D721Med (cell line): ENCODE measurements at regions not wholly inside any gene's neighbourhood (a gene's known extent, or its start where the extent isn't known, plus 50 kb on each side); places are given as distances from the start of the nearest gene placed in this dataset.

Experiments
- DNase-seq: peaks from one replicate; pipeline ENCODE4 v3.0.0; 2011; ENCODE audit warnings: low spot score; ENCODE audit not compliant: insufficient read length
- FAIRE-seq: peaks from 2 replicates; lab custom pipeline; 2011; peaks lifted over from hg19 to GRCh38; lab: Jason Lieb, UNC
- TF ChIP-seq, protein P1 (sequence below): IDR thresholded peaks from 2 replicates; pipeline ENCODE4 v1.5.1; 2012; ENCODE audit warnings: mild to moderate bottlenecking, control low read depth; ENCODE audit not compliant: insufficient read depth; ENCODE audit errors: missing control alignments

DNA sequence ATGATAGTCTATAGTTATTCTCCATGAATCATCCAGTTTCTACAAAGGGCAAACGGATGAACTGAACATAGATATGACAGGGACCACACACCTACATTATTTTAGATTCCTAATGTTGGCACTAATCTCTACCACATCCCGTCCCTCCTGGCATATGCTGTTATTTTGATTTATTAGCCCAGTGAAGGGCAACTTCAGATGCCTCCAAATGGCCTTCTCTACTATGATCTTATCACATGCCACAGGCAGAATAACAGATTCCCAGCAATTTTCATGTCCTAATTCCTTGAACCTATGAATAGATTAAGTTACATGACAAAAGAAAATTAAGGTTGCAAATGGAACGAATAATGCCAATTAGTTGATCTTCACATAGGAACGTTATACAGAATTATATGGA is 474.7 kb downstream of the ANKRD7 start:
- DNase-seq, result no peak
- TF ChIP-seq, protein P1, sequence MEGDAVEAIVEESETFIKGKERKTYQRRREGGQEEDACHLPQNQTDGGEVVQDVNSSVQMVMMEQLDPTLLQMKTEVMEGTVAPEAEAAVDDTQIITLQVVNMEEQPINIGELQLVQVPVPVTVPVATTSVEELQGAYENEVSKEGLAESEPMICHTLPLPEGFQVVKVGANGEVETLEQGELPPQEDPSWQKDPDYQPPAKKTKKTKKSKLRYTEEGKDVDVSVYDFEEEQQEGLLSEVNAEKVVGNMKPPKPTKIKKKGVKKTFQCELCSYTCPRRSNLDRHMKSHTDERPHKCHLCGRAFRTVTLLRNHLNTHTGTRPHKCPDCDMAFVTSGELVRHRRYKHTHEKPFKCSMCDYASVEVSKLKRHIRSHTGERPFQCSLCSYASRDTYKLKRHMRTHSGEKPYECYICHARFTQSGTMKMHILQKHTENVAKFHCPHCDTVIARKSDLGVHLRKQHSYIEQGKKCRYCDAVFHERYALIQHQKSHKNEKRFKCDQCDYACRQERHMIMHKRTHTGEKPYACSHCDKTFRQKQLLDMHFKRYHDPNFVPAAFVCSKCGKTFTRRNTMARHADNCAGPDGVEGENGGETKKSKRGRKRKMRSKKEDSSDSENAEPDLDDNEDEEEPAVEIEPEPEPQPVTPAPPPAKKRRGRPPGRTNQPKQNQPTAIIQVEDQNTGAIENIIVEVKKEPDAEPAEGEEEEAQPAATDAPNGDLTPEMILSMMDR, result no peak
- no peak for FAIRE-seq

DNA sequence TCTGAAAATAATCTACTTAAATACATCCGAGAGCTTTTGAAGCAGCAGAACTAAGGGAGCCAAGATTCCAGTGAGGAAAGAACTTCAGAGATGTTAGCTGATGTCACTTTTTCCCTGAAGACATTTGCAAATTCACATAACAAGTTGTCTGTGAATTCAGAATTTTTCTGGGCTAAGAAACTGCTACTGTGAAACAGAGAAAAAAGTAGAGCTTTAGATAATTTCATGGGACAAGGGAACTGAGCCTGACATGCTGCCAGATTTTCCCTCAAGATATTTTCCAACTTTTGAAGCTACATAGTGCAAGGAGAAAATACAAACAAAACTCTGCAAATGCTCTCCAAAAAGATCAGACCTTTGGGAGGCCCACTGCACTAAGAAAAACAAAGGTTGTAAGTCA is 484.2 kb downstream of the ANKRD7 start:
- TF ChIP-seq, protein P1, result no peak
- no peak for FAIRE-seq
- DNase-seq, result no peak

DNA sequence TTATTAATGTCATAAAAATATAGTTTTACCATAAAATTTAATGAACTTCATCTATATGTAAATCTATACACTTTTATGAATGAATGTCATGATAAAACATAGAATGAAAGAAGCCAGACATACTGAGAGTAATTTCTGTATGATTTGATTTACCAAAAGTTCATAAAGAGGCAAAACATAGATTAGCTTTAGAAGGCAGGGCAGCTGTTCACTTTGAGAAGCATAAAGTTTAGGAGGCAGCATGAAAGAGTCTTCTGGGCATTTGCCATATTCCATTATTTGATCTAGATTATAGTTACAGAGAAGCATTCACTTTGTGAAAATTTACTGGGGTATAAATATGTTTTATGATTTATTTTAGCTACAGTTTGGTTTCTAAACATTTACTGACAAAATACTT is 487.2 kb downstream of the ANKRD7 start:
- no peak for FAIRE-seq

DNA sequence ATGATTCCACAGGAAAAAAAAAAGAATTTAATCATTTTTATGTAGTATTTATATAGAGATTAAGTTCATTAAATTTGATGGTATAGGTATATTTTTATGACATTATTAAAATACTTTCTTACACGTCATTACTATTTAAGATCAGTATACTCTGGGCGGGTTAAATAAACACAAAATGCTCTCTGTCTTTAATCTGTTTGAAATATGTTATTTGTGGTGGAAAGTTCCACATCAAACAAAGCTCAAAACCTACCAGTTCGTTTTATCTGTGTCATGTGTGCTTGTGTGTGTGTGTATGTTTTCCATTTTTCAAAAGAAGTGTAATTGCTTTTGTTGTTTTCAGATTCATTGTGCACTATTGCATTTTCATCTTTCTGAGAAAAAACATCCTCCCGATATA is 488.5 kb downstream of the ANKRD7 start:
- TF ChIP-seq, protein P1, result no peak
- DNase-seq (no peak), FAIRE-seq (no peak)

More for the DNA sequence above, 487.2 kb downstream of the ANKRD7 start:
- TF ChIP-seq, protein P1, result no peak
- DNase-seq, result no peak

DNA sequence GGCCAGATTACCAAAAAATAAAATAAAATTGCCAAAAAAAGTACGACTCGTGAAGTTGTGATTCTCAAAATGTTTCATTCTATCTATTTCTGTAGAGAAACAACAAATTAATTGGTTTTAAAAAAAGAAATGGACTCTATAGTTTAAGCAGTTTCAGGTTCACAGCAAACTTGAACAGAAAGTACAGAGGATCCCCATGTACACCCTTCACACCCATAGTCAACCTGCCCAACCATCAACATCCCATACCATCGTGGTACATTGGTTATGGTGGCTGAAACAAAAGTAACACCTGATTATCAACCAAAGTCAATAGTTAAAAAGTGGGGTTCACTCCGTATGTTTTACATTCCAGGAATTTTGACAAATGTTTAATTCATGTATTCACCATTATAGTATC is 496.1 kb downstream of the ANKRD7 start:
- DNase-seq (no peak), FAIRE-seq (no peak)
- TF ChIP-seq, protein P1, result no peak

DNA sequence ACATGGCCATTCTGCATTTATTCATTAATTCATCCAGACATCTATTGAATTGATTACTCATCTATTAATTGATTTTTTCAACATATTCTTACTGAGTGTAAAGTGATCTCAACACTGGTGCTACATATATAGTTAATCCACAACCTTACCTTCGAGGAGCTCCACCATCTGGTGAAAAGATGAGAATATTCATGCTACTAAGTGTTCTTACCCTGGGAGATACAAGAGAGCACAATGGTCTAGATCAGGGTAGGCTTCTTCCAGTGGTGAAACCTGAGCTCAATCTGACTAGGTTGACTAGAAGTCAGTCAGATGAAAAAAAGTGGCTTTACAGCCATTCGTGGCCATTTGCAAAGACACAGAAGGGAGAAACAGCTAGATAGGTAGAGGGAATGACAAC is 507.4 kb downstream of the ANKRD7 start:
- no peak for FAIRE-seq
- TF ChIP-seq, protein P1, result peak; percentile 8
- DNase-seq, result no peak

DNA sequence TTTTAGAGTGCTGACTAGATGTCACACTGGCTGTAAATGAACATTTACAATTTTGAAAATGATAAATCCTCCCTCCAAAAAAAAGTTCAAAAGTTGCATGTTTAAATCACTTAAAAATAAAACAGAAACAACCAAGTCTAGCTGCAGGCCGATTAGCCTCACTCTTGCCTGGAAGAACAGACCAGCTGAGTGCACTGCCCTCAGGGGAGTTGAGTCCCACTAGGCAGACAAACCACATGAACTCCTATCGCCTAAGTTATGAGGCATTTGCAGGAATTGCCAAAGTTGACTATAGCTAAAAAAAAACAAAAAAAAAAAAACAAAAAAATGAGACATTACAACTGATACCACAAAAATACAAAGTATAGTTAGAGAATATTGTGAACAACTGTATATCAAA is 510.0 kb downstream of the ANKRD7 start:
- TF ChIP-seq, protein P1, result no peak
- FAIRE-seq (no peak), DNase-seq (no peak)
